HepG2 (cell line): ENCODE measurements at regions not wholly inside any gene's neighbourhood (a gene's known extent, or its start where the extent isn't known, plus 50 kb on each side); places are given as distances from the start of the nearest gene placed in this dataset.

Experiments used
- ATAC-seq: fragments of 200-7000 bp; cut with Tn5 transposase; 3 replicates; pipeline ENCODE4 v1.9.1; 2020; ENCODE audit warnings: mild to moderate bottlenecking, moderate library complexity
- BruUV-seq: library from RNA; stranded (reverse); fragments of 400-500 nt; replicated peaks from 2 replicates; lab custom pipeline; 2021; lab: Mats Ljungman, UMichigan
- CTCF ChIA-PET: fragments of 300-600 bp; formaldehyde crosslinking; extraction: SDS; loops from one replicate; lab custom pipeline; 2021; ENCODE audit warnings: low total read pairs, inconsistent platforms, low intra/inter-chr PET ratio; lab: Yijun Ruan, JAX
- POLR2A ChIA-PET: fragments of 350-600 bp; sonication (Branson Sonifier 250); formaldehyde crosslinking; loops from one replicate; lab custom pipeline; 2020; ENCODE audit warnings: antibody characterized with exemption, inconsistent platforms; lab: Yijun Ruan, JAX
- DNase-seq: peaks from one replicate; pipeline ENCODE4 v3.0.0-alpha.2; 2015; ENCODE audit warnings: low spot score
- FAIRE-seq: peaks from 3 replicates; lab custom pipeline; 2011; peaks lifted over from hg19 to GRCh38; lab: Jason Lieb, UNC
- H2AFZ ChIP-seq: one replicate; pipeline ENCODE4 v1.6.1; 2011; ENCODE audit warnings: low read length, inconsistent platforms
- H3K27ac ChIP-seq: fragments of 300-600 bp; 3 replicates; pipeline ENCODE4 v1.8.0; 2011; ENCODE audit warnings: mixed run types, mild to moderate bottlenecking, mixed read lengths, low read length, inconsistent platforms; ENCODE audit not compliant: insufficient read depth; ENCODE audit errors: extremely low read length
- H3K27me3 ChIP-seq, 2 experiments: fragments of 200-600 bp in 1 of 2; 2 replicates in 1 of 2; 3 replicates in 1 of 2; pipeline versions ENCODE4 v1.6.0 to v1.8.0; 2011; ENCODE audit warnings: low read length in 2 of 2, mild to moderate bottlenecking in 2 of 2, moderate library complexity in 2 of 2, inconsistent platforms in 1 of 2; ENCODE audit not compliant: insufficient read depth in 2 of 2, control insufficient read depth in 1 of 2
- H3K36me3 ChIP-seq, 2 experiments: fragments of 200-600 bp in 1 of 2; replicated peaks in 1 of 2; 2 replicates in 1 of 2; 3 replicates in 1 of 2; pipeline versions ENCODE4 v1.5.1 to v1.8.0; 2011; ENCODE audit warnings: low read length in 2 of 2, inconsistent platforms in 1 of 2; ENCODE audit not compliant: insufficient read depth in 2 of 2, control insufficient read depth in 1 of 2
- H3K4me1 ChIP-seq: 2 replicates; pipeline ENCODE4 v1.5.1; 2012; ENCODE audit warnings: low read length, inconsistent platforms; ENCODE audit not compliant: insufficient read depth
- H3K4me2 ChIP-seq: 2 replicates; pipeline ENCODE4 v1.6.0; 2011; ENCODE audit warnings: low read depth, low read length, inconsistent platforms
- H3K4me3 ChIP-seq, 3 experiments: fragments of 200-600 bp in 1 of 3; sonication (generic), shearing (Covaris generic) in 1 of 3; replicated peaks in 1 of 3; 2 replicates each; pipeline ENCODE4 v1.5.1; 2011 to 2016; ENCODE audit warnings: low read length in 3 of 3, inconsistent platforms in 2 of 3, low read depth in 2 of 3, mild to moderate bottlenecking in 2 of 3, control low read depth in 1 of 3, mixed read lengths in 1 of 3; ENCODE audit not compliant: insufficient read depth in 1 of 3
- H3K79me2 ChIP-seq: one replicate; pipeline ENCODE4 v1.6.1; 2011; ENCODE audit warnings: low read length, inconsistent platforms; ENCODE audit not compliant: insufficient read depth
- H3K9ac ChIP-seq: 2 replicates; pipeline ENCODE4 v1.6.0; 2011; ENCODE audit warnings: mild to moderate bottlenecking, low read depth, low read length, inconsistent platforms; ENCODE audit not compliant: insufficient read depth
- H3K9me3 ChIP-seq: 2 replicates; pipeline ENCODE4 v1.5.1; 2012; ENCODE audit warnings: mild to moderate bottlenecking, low read length
- H4K20me1 ChIP-seq: 2 replicates; pipeline ENCODE4 v1.6.0; 2011; ENCODE audit warnings: inconsistent platforms, mild to moderate bottlenecking, low read length, moderate library complexity; ENCODE audit not compliant: insufficient read depth
- ARID5B ChIP-seq: IDR thresholded peaks from 2 replicates; pipeline ENCODE4 v1.4.0; 2020; ENCODE audit warnings: mild to moderate bottlenecking, missing genetic modification reagents
- ATF2 ChIP-seq: sonication (generic); formaldehyde crosslinking; IDR thresholded peaks from 2 replicates; pipeline ENCODE4 v1.4.0; 2020; ENCODE audit warnings: missing genetic modification reagents
- CC2D1A ChIP-seq: sonication (generic); formaldehyde crosslinking; IDR thresholded peaks from 2 replicates; pipeline ENCODE4 v1.8.1; 2023; ENCODE audit warnings: mild to moderate bottlenecking, missing genetic modification reagents
- FOXO4 ChIP-seq: sonication (generic); formaldehyde crosslinking; conservative IDR thresholded peaks from 2 replicates; pipeline ENCODE4 v1.8.1; 2023; ENCODE audit warnings: missing genetic modification reagents
- LCORL ChIP-seq, 2 experiments: fragments of 450-650 bp in 1 of 2; sonication (generic) in 1 of 2; formaldehyde crosslinking in 1 of 2; IDR thresholded peaks; 2 replicates each; pipeline versions ENCODE4 v1.5.0 to v1.6.1; 2017 to 2020; ENCODE audit warnings: antibody characterized with exemption in 1 of 2, missing genetic modification reagents in 1 of 2
- MATR3 ChIP-seq: sonication (generic); formaldehyde crosslinking; IDR thresholded peaks from 2 replicates; pipeline ENCODE4 v1.4.0; 2020; ENCODE audit warnings: missing genetic modification reagents
- NFIB ChIP-seq: sonication (generic); formaldehyde crosslinking; IDR thresholded peaks from 2 replicates; pipeline ENCODE4 v1.9.0; 2021; ENCODE audit warnings: missing genetic modification reagents, mild to moderate bottlenecking, borderline replicate concordance
- PRDM4 ChIP-seq: sonication (generic); formaldehyde crosslinking; IDR thresholded peaks from 2 replicates; pipeline ENCODE4 v1.9.0; 2021; ENCODE audit warnings: missing genetic modification reagents, borderline replicate concordance
- ZBTB1 ChIP-seq: sonication (generic); formaldehyde crosslinking; IDR thresholded peaks from 2 replicates; pipeline ENCODE4 v1.4.0; 2020; ENCODE audit warnings: missing genetic modification reagents, borderline replicate concordance
- ZNF101 ChIP-seq: sonication (generic); formaldehyde crosslinking; IDR thresholded peaks from 2 replicates; pipeline ENCODE4 v1.4.0; 2020; ENCODE audit warnings: mild to moderate bottlenecking, low read depth, missing genetic modification reagents, borderline replicate concordance
- ZNF275 ChIP-seq: sonication (generic); formaldehyde crosslinking; IDR thresholded peaks from 2 replicates; pipeline ENCODE4 v1.8.0; 2022; ENCODE audit warnings: missing genetic modification reagents, mild to moderate bottlenecking, inconsistent platforms, borderline replicate concordance
- ZNF652 ChIP-seq: IDR thresholded peaks from 2 replicates; pipeline ENCODE4 v1.6.1; 2016; ENCODE audit warnings: low read depth, borderline replicate concordance
- WGBS: methylation state at CpG from one replicate; pipeline ENCODE4 v1.1.6; 2017; ENCODE audit warnings: low lambda C conversion rate; 5-methylcytosine and 5-hydroxymethylcytosine counted together
- in situ Hi-C: cut with HindIII; loops from 2 replicates; pipeline ENCODE4 v1.10.0; 2017; ENCODE audit warnings: low pct_unique_long_range_greater_than_20kb; ENCODE audit not compliant: extremely low pct_ligation_motif_present
- intact Hi-C: fragments of 100-400 bp; cut with micrococcal nuclease; formaldehyde crosslinking; loops from one replicate; pipeline ENCODE4 v1.10.0; 2022; ENCODE audit not compliant: unreplicated experiment

GRCh38 chr2:2744107-2744506, 413.0 kb upstream of the MYT1L start:
- CTCF ChIA-PET: no interaction called here
- POLR2A ChIA-PET: no interaction called here
- no TSS peak for BruUV-seq
- H3K4me3 ChIP-seq: no peak overlapping the region
- no peaks in the 10 kb centered on the region for H3K79me2 ChIP-seq
- intact Hi-C loops: no loop called here
- H3K36me3 ChIP-seq: no peaks in the 10 kb centered on the region
- H3K4me2 ChIP-seq: no peak overlapping the region
- no peak overlapping the region for H2AFZ ChIP-seq
- H3K27me3 ChIP-seq: peaks cover 0 to 44% of the 10 kb centered on the region in 2 experiments; a peak in 3 of 5 replicates
- ATAC-seq (no peak), DNase-seq (no peak), FAIRE-seq (no peak)
- H4K20me1 ChIP-seq: no peaks in the 10 kb centered on the region
- H3K9me3 ChIP-seq: no peaks in the 10 kb centered on the region
- no peak overlapping the region for H3K27ac ChIP-seq
- H3K4me1 ChIP-seq: no peaks in the 10 kb centered on the region
- in situ Hi-C loops: no loop called here
- H3K9ac ChIP-seq: no peak overlapping the region
- WGBS: 50% methylated on average over 4 of the region's 5 CpGs
- TF ChIP-seq ZNF275 (CRISPR knock-in tag) (no peak), ATF2 (CRISPR knock-in tag) (no peak), MATR3 (CRISPR knock-in tag) (no peak), NFIB (no peak), CC2D1A (CRISPR knock-in tag) (no peak), ZNF101 (CRISPR knock-in tag) (no peak), PRDM4 (CRISPR knock-in tag) (no peak), LCORL (IDR thresholded peaks at IDR 0.05) (no peak), LCORL (CRISPR knock-in tag; IDR thresholded peaks at IDR 0.05) (no peak), ARID5B (CRISPR knock-in tag) (no peak), ZBTB1 (CRISPR knock-in tag) (no peak), ZNF652 (CRISPR knock-in tag) (no peak), FOXO4 (CRISPR knock-in tag) (no peak)
